HG03460 (cell line): ENCODE measurements at regions not wholly inside any gene's neighbourhood (a gene's known extent, or its start where the extent isn't known, plus 50 kb on each side); places are given as distances from the start of the nearest gene placed in this dataset.

Source experiments
- ATAC-seq: cut with Tn5 transposase; IDR thresholded peaks from one replicate; pipeline ENCODE4 v1.9.1; 2021; ENCODE audit not compliant: unreplicated experiment

- no peak for ATAC-seq
Observed at GRCh38 chr12:127209318-127209717, 1057.7 kb upstream of the TMEM132C start.

- no peak for ATAC-seq
Observed at GRCh38 chr12:127214186-127214585, 1052.8 kb upstream of the TMEM132C start.

GRCh38 chr12:127223011-127223410 lies 1044.0 kb upstream of the TMEM132C start:
- ATAC-seq = no peak

- no peak for ATAC-seq
Observed at GRCh38 chr12:127223731-127224130, 1043.2 kb upstream of the TMEM132C start.

- ATAC-seq = no peak
Observed at GRCh38 chr12:127230843-127231260, 1036.1 kb upstream of the TMEM132C start.

GRCh38 chr12:127231371-127231770 lies 1035.6 kb upstream of the TMEM132C start:
- ATAC-seq = no peak

- no peak for ATAC-seq
Observed at GRCh38 chr12:127233016-127233415, 1034.0 kb upstream of the TMEM132C start.

GRCh38 chr12:127235761-127236160 lies 1031.2 kb upstream of the TMEM132C start:
- no peak for ATAC-seq

- ATAC-seq = no peak
Observed at GRCh38 chr12:127236491-127236890, 1030.5 kb upstream of the TMEM132C start.

- ATAC-seq = no peak
Observed at GRCh38 chr12:127237151-127237550, 1029.8 kb upstream of the TMEM132C start.

GRCh38 chr12:127238107-127238506 lies 1028.9 kb upstream of the TMEM132C start:
- ATAC-seq = no peak

- ATAC-seq = no peak
Observed at GRCh38 chr12:127239781-127240180, 1027.2 kb upstream of the TMEM132C start.

- no peak for ATAC-seq
Observed at GRCh38 chr12:127240249-127240929, 1026.6 kb upstream of the TMEM132C start.

GRCh38 chr12:127241072-127241817 lies 1025.7 kb upstream of the TMEM132C start:
- no peak for ATAC-seq

GRCh38 chr12:127245009-127245408 lies 1022.0 kb upstream of the TMEM132C start:
- no peak for ATAC-seq

GRCh38 chr12:127245437-127245836 lies 1021.5 kb upstream of the TMEM132C start:
- ATAC-seq = no peak

GRCh38 chr12:127247937-127248336 lies 1019.0 kb upstream of the TMEM132C start:
- ATAC-seq = no peak

- no peak for ATAC-seq
Observed at GRCh38 chr12:127249428-127249827, 1017.5 kb upstream of the TMEM132C start.

- no peak for ATAC-seq
Observed at GRCh38 chr12:127253797-127254327, 1013.1 kb upstream of the TMEM132C start.

GRCh38 chr12:127254420-127254955 lies 1012.5 kb upstream of the TMEM132C start:
- no peak for ATAC-seq

- ATAC-seq = no peak
Observed at GRCh38 chr12:127257366-127257935, 1009.5 kb upstream of the TMEM132C start.

- no peak for ATAC-seq
Observed at GRCh38 chr12:127260531-127260930, 1006.4 kb upstream of the TMEM132C start.
